Testis (tissue), 2 donors: ENCODE measurements at regions not wholly inside any gene's neighbourhood (a gene's known extent, or its start where the extent isn't known, plus 50 kb on each side); places are given as distances from the start of the nearest gene placed in this dataset.

Experiments
- DNase-seq: peaks from one replicate; pipeline ENCODE4 v3.0.0-alpha.2; 2019
- H3K27ac ChIP-seq, 2 donors: fragments of 200-600 bp; sonication (generic); one replicate each; pipeline ENCODE4 v1.5.1; 2019
- H3K27me3 ChIP-seq: fragments of 200-600 bp; sonication (generic); one replicate; pipeline ENCODE4 v1.5.1; 2019
- H3K36me3 ChIP-seq: fragments of 200-600 bp; sonication (generic); one replicate; pipeline ENCODE4 v1.5.1; 2017; ENCODE audit warnings: low read depth; ENCODE audit errors: missing control alignments
- H3K4me1 ChIP-seq: fragments of 200-600 bp; sonication (generic); one replicate; pipeline ENCODE4 v1.5.1; 2019
- H3K4me3 ChIP-seq, 2 donors: fragments of 200-600 bp; sonication (generic); one replicate each; pipeline ENCODE4 v1.5.1; 2017 to 2019
- H3K9me3 ChIP-seq: fragments of 200-600 bp; sonication (generic); one replicate; pipeline ENCODE4 v1.5.1; 2017
- POLR2A ChIP-seq: fragments of 450-650 bp; IDR thresholded peaks from one replicate; pipeline ENCODE4 v1.6.1; 2017; ENCODE audit warnings: antibody characterized with exemption, mild to moderate bottlenecking, moderate library complexity
- WGBS, 2 donors: methylation state at CpG; one replicate each; pipeline ENCODE4 v1.1.5; 2018; 5-methylcytosine and 5-hydroxymethylcytosine counted together
- intact Hi-C: fragments of 100-400 bp; cut with DNase I; formaldehyde crosslinking; loops from one replicate; pipeline ENCODE4 v1.15.1; 2023; ENCODE audit warnings: low total_unique reads
- TF ChIP-seq, protein P1 (sequence below), 3 experiments: fragments of 450-650 bp in 2 of 3; fragments of 200-600 bp in 1 of 3; sonication (generic) in 1 of 3; IDR thresholded peaks; one replicate each; pipeline ENCODE4 v1.5.1; 2016 to 2019; ENCODE audit warnings: antibody characterized with exemption in 3 of 3, mild to moderate bottlenecking in 2 of 3, moderate library complexity in 1 of 3

- Histone ChIP-seq H3K4me1 (no peaks in the 10 kb centered on the region), H3K4me3 (no peak overlapping the region), H3K27ac (no peak overlapping the region), H3K27me3 (no peaks in the 10 kb centered on the region), H3K36me3 (no peaks in the 10 kb centered on the region), H3K9me3 (no peaks in the 10 kb centered on the region)
- TF ChIP-seq POLR2A, result no peak
- TF ChIP-seq, protein P1, sequence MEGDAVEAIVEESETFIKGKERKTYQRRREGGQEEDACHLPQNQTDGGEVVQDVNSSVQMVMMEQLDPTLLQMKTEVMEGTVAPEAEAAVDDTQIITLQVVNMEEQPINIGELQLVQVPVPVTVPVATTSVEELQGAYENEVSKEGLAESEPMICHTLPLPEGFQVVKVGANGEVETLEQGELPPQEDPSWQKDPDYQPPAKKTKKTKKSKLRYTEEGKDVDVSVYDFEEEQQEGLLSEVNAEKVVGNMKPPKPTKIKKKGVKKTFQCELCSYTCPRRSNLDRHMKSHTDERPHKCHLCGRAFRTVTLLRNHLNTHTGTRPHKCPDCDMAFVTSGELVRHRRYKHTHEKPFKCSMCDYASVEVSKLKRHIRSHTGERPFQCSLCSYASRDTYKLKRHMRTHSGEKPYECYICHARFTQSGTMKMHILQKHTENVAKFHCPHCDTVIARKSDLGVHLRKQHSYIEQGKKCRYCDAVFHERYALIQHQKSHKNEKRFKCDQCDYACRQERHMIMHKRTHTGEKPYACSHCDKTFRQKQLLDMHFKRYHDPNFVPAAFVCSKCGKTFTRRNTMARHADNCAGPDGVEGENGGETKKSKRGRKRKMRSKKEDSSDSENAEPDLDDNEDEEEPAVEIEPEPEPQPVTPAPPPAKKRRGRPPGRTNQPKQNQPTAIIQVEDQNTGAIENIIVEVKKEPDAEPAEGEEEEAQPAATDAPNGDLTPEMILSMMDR (IDR thresholded peaks at IDR 0.05), result no peak
- intact Hi-C loops, result no loop called here
- WGBS, 2 donors, result 83 to 100% methylated on average over 2 of the region's 2 CpGs
- no peak for DNase-seq
Measured at GRCh38 chr19:28430214-28430613, 782.7 kb downstream of the UQCRFS1 start.

DNA sequence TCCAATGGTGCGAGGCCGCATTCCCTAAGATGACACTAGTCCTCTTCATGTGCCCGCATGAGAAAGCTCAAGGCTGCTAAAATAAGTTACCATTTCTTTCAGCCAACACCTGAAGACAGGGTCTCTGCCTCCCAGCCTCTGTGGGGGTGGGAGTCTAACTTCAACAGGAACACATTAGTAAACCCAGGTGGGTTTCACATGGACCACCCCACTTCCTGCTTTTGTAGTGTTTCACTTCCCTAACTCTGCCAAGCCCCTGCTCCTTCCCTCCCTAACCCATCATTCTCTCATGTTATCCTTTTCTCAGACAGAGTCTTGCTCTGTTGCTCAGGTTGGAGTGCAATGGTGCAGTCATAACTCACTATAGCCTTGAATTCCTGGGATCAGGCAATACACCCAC lies 783.6 kb downstream of the UQCRFS1 start:
- intact Hi-C loops, result no loop called here
- Histone ChIP-seq H3K27me3 (no peaks in the 10 kb centered on the region), H3K9me3 (no peaks in the 10 kb centered on the region), H3K4me3 (no peak overlapping the region), H3K36me3 (no peaks in the 10 kb centered on the region), H3K27ac (no peak overlapping the region), H3K4me1 (no peaks in the 10 kb centered on the region)
- no peak for TF ChIP-seq POLR2A
- TF ChIP-seq, protein P1 (IDR thresholded peaks at IDR 0.05), result no peak
- 89 to 92% methylated on average over 3 of the region's 3 CpGs for WGBS, 2 donors
- DNase-seq, result no peak

GRCh38 chr19:28428663-28429348 lies 784.1 kb downstream of the UQCRFS1 start:
- 67 to 70% methylated on average over 7 of the region's 7 CpGs for WGBS, 2 donors
- H3K27ac ChIP-seq, result no peak overlapping the region
- H3K4me1 ChIP-seq, result no peaks in the 10 kb centered on the region
- no peak for DNase-seq
- intact Hi-C loops, result no loop called here
- H3K36me3 ChIP-seq, result no peaks in the 10 kb centered on the region
- H3K27me3 ChIP-seq, result no peaks in the 10 kb centered on the region
- H3K9me3 ChIP-seq, result no peaks in the 10 kb centered on the region
- TF ChIP-seq, protein P1 (IDR thresholded peaks at IDR 0.05), result no peak
- no peak for TF ChIP-seq POLR2A
- no peak overlapping the region for H3K4me3 ChIP-seq

- Histone ChIP-seq H3K4me3 (no peak overlapping the region), H3K27ac (no peak overlapping the region), H3K36me3 (no peaks in the 10 kb centered on the region), H3K4me1 (no peaks in the 10 kb centered on the region), H3K27me3 (no peaks in the 10 kb centered on the region), H3K9me3 (no peaks in the 10 kb centered on the region)
- TF ChIP-seq, protein P1 (IDR thresholded peaks at IDR 0.05), result no peak
- TF ChIP-seq POLR2A, result no peak
- WGBS, 2 donors, result 58 to 77% methylated on average over 10 of the region's 10 CpGs
- intact Hi-C loops, result no loop called here
- DNase-seq, result no peak
Measured at GRCh38 chr19:28427376-28428083, 785.4 kb downstream of the UQCRFS1 start.
